ENCODE measurements at regions not wholly inside any gene's neighbourhood (a gene's known extent, or its start where the extent isn't known, plus 50 kb on each side); places are given as distances from the start of the nearest gene placed in this dataset.

- DNase-seq, result no peak
- Mint-ChIP-seq H3K27ac (no peak overlapping the region), H3K36me3 (no peaks in the 10 kb centered on the region), H3K4me1 (peaks cover 2% of the 10 kb centered on the region), H3K9me3 (no peaks in the 10 kb centered on the region), H3K27me3 (no peaks in the 10 kb centered on the region), H3K4me3 (no peak overlapping the region)
Observed at GRCh38 chr10:78934532-78934898, 134.3 kb upstream of the ZMIZ1 start.

- no peak overlapping the region for H3K4me3 Mint-ChIP-seq
- no peaks in the 10 kb centered on the region for H3K36me3 Mint-ChIP-seq
- no peak overlapping the region for H3K27ac Mint-ChIP-seq
- H3K4me1 Mint-ChIP-seq, result peaks cover 2% of the 10 kb centered on the region
- no peak for DNase-seq
- no peaks in the 10 kb centered on the region for H3K27me3 Mint-ChIP-seq
- no peaks in the 10 kb centered on the region for H3K9me3 Mint-ChIP-seq
Observed at GRCh38 chr10:78934994-78935602, 133.7 kb upstream of the ZMIZ1 start.

GRCh38 chr10:78935697-78936407, 132.9 kb upstream of the ZMIZ1 start:
- H3K4me3 Mint-ChIP-seq, result no peak overlapping the region
- H3K27ac Mint-ChIP-seq, result no peak overlapping the region
- DNase-seq, result no peak
- H3K4me1 Mint-ChIP-seq, result peaks cover 2% of the 10 kb centered on the region
- no peaks in the 10 kb centered on the region for H3K27me3 Mint-ChIP-seq
- no peaks in the 10 kb centered on the region for H3K9me3 Mint-ChIP-seq
- H3K36me3 Mint-ChIP-seq, result no peaks in the 10 kb centered on the region

- no peak for DNase-seq
- Mint-ChIP-seq H3K27ac (no peak overlapping the region), H3K4me3 (no peak overlapping the region), H3K9me3 (no peaks in the 10 kb centered on the region), H3K4me1 (peaks cover 2% of the 10 kb centered on the region), H3K27me3 (no peaks in the 10 kb centered on the region), H3K36me3 (no peaks in the 10 kb centered on the region)
Observed at GRCh38 chr10:78936412-78937342, 132.1 kb upstream of the ZMIZ1 start.

DNA sequence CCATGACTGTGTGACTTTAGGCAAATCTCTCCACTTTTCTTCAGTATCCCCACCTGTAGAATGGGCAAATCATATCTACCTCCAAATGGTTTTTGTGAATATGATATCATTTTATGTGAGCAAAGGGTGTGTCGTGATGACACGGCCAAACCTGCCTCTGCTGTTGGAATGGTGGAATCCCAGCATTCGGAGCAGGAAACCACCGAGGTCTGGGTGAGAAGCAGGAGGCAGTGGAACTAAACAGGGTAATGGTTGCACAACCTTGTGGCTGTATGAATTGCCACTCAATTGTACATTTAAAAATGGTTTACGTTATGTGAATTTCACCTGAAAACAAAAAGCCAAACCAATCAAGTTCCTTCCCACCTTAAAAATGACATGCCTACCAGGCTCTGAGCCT, 131.4 kb upstream of the ZMIZ1 start:
- no peak for DNase-seq
- Mint-ChIP-seq H3K4me3 (no peak overlapping the region), H3K9me3 (no peaks in the 10 kb centered on the region), H3K4me1 (peaks cover 2% of the 10 kb centered on the region), H3K27me3 (no peaks in the 10 kb centered on the region), H3K36me3 (no peaks in the 10 kb centered on the region), H3K27ac (no peak overlapping the region)

DNA sequence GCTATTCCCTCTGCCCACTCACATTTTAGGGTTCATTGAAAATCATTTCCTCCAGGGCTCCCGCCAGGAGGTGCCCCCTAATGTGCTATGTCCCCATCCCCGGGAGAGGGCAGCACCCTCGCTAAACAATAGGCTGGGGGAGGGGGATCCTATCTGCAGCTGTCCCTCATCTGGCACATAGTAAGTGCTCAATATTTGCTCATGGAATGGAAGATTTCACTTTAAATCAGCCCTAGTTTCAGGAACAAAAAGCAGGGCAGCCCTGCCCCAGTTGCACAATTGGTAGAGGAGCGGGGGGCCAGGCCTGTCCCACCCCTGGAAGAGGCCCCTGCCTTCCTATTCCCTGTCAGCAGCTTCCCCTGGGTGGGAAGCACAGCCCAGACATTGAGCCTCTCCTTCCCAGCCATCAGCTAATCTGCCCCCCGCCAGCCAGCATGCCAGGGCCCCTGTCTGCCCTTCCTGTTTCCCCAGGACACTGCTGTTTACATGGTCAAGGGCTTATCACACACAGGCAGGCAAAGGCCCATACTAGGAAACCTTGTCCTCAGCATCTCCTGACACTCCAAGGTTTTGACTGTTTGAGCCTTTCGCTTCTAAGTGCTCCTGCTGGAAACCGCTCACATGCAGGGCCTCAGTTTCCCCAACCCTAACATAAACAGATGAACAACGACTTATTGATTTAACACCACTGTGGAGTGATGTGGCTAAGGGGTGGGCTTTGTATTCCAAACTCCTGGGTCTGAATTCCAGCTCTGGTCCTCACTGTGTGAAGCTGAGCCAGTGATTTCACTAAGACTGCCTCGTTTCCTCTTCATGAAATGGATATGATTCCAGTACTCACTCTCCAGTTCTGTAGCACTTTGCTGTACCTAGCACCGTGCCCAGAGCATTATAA, 130.7 kb upstream of the ZMIZ1 start:
- no peak overlapping the region for H3K4me3 Mint-ChIP-seq
- H3K36me3 Mint-ChIP-seq, result no peaks in the 10 kb centered on the region
- H3K9me3 Mint-ChIP-seq, result peaks cover 2% of the 10 kb centered on the region
- peaks cover 2% of the 10 kb centered on the region for H3K4me1 Mint-ChIP-seq
- H3K27me3 Mint-ChIP-seq, result no peaks in the 10 kb centered on the region
- H3K27ac Mint-ChIP-seq, result no peak overlapping the region
- DNase-seq, result peak; percentile 8

GRCh38 chr10:78938695-78939672, 129.8 kb upstream of the ZMIZ1 start:
- DNase-seq, result no peak
- Mint-ChIP-seq H3K4me1 (peaks cover 2% of the 10 kb centered on the region), H3K27ac (no peak overlapping the region), H3K27me3 (no peaks in the 10 kb centered on the region), H3K4me3 (no peak overlapping the region), H3K36me3 (no peaks in the 10 kb centered on the region), H3K9me3 (peaks cover 2% of the 10 kb centered on the region)

GRCh38 chr10:78942091-78942501, 126.7 kb upstream of the ZMIZ1 start:
- peaks cover 5% of the 10 kb centered on the region for H3K4me1 Mint-ChIP-seq
- H3K9me3 Mint-ChIP-seq, result peaks cover 2% of the 10 kb centered on the region
- no peak overlapping the region for H3K27ac Mint-ChIP-seq
- no peaks in the 10 kb centered on the region for H3K36me3 Mint-ChIP-seq
- H3K27me3 Mint-ChIP-seq, result no peaks in the 10 kb centered on the region
- no peak for DNase-seq
- no peak overlapping the region for H3K4me3 Mint-ChIP-seq

- no peaks in the 10 kb centered on the region for H3K36me3 Mint-ChIP-seq
- peaks cover 3% of the 10 kb centered on the region for H3K4me1 Mint-ChIP-seq
- H3K27ac Mint-ChIP-seq, result no peak overlapping the region
- no peak for DNase-seq
- H3K27me3 Mint-ChIP-seq, result no peaks in the 10 kb centered on the region
- peaks cover 2% of the 10 kb centered on the region for H3K9me3 Mint-ChIP-seq
- no peak overlapping the region for H3K4me3 Mint-ChIP-seq
Observed at GRCh38 chr10:78944723-78945312, 123.9 kb upstream of the ZMIZ1 start.

DNA sequence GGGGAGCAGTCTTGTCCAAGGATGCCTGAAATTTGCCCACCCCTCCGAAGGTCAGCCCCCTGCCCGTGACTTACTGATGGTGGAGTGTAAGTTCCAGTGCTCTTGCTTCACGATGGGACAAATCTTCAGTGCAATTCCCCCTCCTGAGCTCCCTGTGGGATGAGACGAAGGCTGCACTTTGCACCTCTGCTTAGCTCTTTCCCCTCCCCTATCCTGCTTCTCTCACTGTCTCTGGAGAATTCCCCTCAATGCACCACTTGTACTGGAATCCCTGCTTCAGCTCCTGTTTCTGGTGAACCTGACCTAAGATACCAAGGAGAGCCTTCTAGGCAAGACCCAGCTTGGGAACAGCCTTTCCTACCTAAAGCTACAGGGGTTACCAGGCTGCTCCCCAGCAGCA, 122.9 kb upstream of the ZMIZ1 start:
- peaks cover 2% of the 10 kb centered on the region for H3K9me3 Mint-ChIP-seq
- no peak for DNase-seq
- no peak overlapping the region for H3K27ac Mint-ChIP-seq
- no peaks in the 10 kb centered on the region for H3K27me3 Mint-ChIP-seq
- peaks cover 3% of the 10 kb centered on the region for H3K4me1 Mint-ChIP-seq
- H3K4me3 Mint-ChIP-seq, result no peak overlapping the region
- H3K36me3 Mint-ChIP-seq, result no peaks in the 10 kb centered on the region

DNA sequence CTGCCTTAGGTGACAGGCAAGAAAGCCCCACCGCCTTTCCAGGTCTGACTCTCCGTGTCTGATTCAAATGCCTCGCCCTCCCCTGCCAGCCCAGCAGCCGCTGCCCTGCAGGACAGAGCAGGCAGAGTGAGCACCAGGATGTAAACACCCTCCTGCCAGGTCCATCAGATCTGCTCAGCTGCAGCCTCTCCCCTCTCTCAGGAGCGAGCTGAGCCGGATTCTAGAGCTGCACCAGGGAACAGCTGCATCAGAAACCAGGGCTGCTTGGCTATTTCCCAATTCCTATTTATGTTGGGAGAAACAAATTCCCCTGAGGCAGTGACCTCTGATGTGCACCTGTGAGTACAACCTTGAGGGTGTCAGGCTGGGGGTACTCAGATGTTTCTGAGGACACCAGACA, 121.5 kb upstream of the ZMIZ1 start:
- Mint-ChIP-seq H3K9me3 (peaks cover 2% of the 10 kb centered on the region), H3K36me3 (no peaks in the 10 kb centered on the region), H3K27ac (no peak overlapping the region), H3K4me3 (no peak overlapping the region), H3K27me3 (no peaks in the 10 kb centered on the region), H3K4me1 (peaks cover 3% of the 10 kb centered on the region)
- no peak for DNase-seq

- no peak overlapping the region for H3K27ac Mint-ChIP-seq
- peaks cover 3% of the 10 kb centered on the region for H3K4me1 Mint-ChIP-seq
- no peaks in the 10 kb centered on the region for H3K27me3 Mint-ChIP-seq
- H3K36me3 Mint-ChIP-seq, result no peaks in the 10 kb centered on the region
- no peak overlapping the region for H3K4me3 Mint-ChIP-seq
- no peak for DNase-seq
- H3K9me3 Mint-ChIP-seq, result peaks cover under 1% of the 10 kb centered on the region
Observed at GRCh38 chr10:78947733-78948132, 121.0 kb upstream of the ZMIZ1 start.

DNA sequence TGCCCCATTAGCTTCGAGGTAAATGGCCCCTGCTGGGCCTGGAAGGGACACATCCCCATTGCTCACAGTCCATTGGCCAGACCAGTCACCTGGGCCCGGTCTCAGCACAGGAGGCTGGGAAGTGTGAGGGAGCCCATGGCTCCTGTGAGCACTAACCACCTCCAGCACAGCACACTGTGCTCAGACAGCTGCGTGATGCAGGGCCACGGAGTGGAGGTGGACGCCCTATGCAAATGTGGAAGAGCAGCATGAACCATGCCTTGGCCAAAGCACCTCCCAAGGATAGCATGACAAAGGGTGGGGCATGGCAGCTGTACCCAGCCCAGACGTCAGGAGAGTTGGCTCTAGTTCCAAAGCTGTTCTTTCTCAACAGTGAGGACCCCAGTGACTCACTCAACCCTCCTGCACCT, 120.1 kb upstream of the ZMIZ1 start:
- no peaks in the 10 kb centered on the region for H3K36me3 Mint-ChIP-seq
- no peaks in the 10 kb centered on the region for H3K9me3 Mint-ChIP-seq
- no peak for DNase-seq
- no peak overlapping the region for H3K4me3 Mint-ChIP-seq
- no peak overlapping the region for H3K27ac Mint-ChIP-seq
- peaks cover 3% of the 10 kb centered on the region for H3K4me1 Mint-ChIP-seq
- no peaks in the 10 kb centered on the region for H3K27me3 Mint-ChIP-seq

Data from activated naive CD8-positive, alpha-beta T cell treated with anti-CD3 and anti-CD28 coated beads for 36 hours (primary cell).